GM18508 (cell line): ENCODE measurements at regions not wholly inside any gene's neighbourhood (a gene's known extent, or its start where the extent isn't known, plus 50 kb on each side); places are given as distances from the start of the nearest gene placed in this dataset.
"Not testable (repeated sequence)": the region's sequence is repeated elsewhere in the genome, so short reads cannot be mapped to it uniquely, and the experiment has no call there.

ENCODE experiments used
- ATAC-seq: cut with Tn5 transposase; IDR thresholded peaks from one replicate; pipeline ENCODE4 v1.9.1; 2021; ENCODE audit warnings: moderate number of reproducible peaks; ENCODE audit not compliant: insufficient read depth, unreplicated experiment

- ATAC-seq, result no peak
Measured at GRCh38 chr5:153159616-153160015, 330.9 kb upstream of the GRIA1 start.

- ATAC-seq, result no peak
Measured at GRCh38 chr5:153168241-153168640, 322.2 kb upstream of the GRIA1 start.

GRCh38 chr5:153187503-153187902 lies 303.0 kb upstream of the GRIA1 start:
- no peak for ATAC-seq

GRCh38 chr5:153206361-153206760 lies 284.1 kb upstream of the GRIA1 start:
- no peak for ATAC-seq

- ATAC-seq, result no peak
Measured at GRCh38 chr5:153209016-153209415, 281.5 kb upstream of the GRIA1 start.

- no peak for ATAC-seq
Measured at GRCh38 chr5:153209687-153210086, 280.8 kb upstream of the GRIA1 start.

GRCh38 chr5:153211076-153211475 lies 279.4 kb upstream of the GRIA1 start:
- no peak for ATAC-seq

- ATAC-seq, result no peak
Measured at GRCh38 chr5:153212471-153212870, 278.0 kb upstream of the GRIA1 start.

GRCh38 chr5:153222936-153223335 lies 267.5 kb upstream of the GRIA1 start:
- ATAC-seq, result no peak

- ATAC-seq, result no peak
Measured at GRCh38 chr5:153223376-153223775, 267.1 kb upstream of the GRIA1 start.

GRCh38 chr5:153224651-153225050 lies 265.8 kb upstream of the GRIA1 start:
- no peak for ATAC-seq

- ATAC-seq, result no peak
Measured at GRCh38 chr5:153233933-153234332, 256.5 kb upstream of the GRIA1 start.

GRCh38 chr5:153236319-153236718 lies 254.2 kb upstream of the GRIA1 start:
- no peak for ATAC-seq

GRCh38 chr5:153237671-153238332 lies 252.7 kb upstream of the GRIA1 start:
- ATAC-seq, result peak; percentile 87

- no peak for ATAC-seq
Measured at GRCh38 chr5:153257381-153257780, 233.1 kb upstream of the GRIA1 start.

GRCh38 chr5:153258469-153258868 lies 232.0 kb upstream of the GRIA1 start:
- ATAC-seq, result no peak

GRCh38 chr5:153267506-153267905 lies 223.0 kb upstream of the GRIA1 start:
- ATAC-seq, result no peak

GRCh38 chr5:153275695-153276094 lies 214.8 kb upstream of the GRIA1 start:
- no peak for ATAC-seq

GRCh38 chr5:153276151-153276550 lies 214.3 kb upstream of the GRIA1 start:
- no peak for ATAC-seq

- ATAC-seq, result not testable (repeated sequence)
Measured at GRCh38 chr5:153296251-153296844, 194.1 kb upstream of the GRIA1 start.

- no peak for ATAC-seq
Measured at GRCh38 chr5:153299891-153300290, 190.6 kb upstream of the GRIA1 start.

GRCh38 chr5:153308282-153308681 lies 182.2 kb upstream of the GRIA1 start:
- no peak for ATAC-seq
